GM10248 (cell line): ENCODE measurements at regions not wholly inside any gene's neighbourhood (a gene's known extent, or its start where the extent isn't known, plus 50 kb on each side); places are given as distances from the start of the nearest gene placed in this dataset.

Experiments
- CTCF ChIA-PET: fragments of 300-600 bp; sonication (Branson Sonifier 250); formaldehyde crosslinking; extraction: SDS; loops from one replicate; lab custom pipeline; 2021; ENCODE audit warnings: antibody characterized with exemption; lab: Yijun Ruan, JAX
- POLR2A ChIA-PET: fragments of 350-650 bp; sonication (Branson Sonifier 250); formaldehyde crosslinking; extraction: SDS; loops from one replicate; lab custom pipeline; 2020; ENCODE audit warnings: antibody characterized with exemption; lab: Yijun Ruan, JAX
- DNase-seq: peaks from one replicate; pipeline ENCODE4 v3.0.0; 2012; ENCODE audit errors: extremely low spot score
- TF ChIP-seq, protein P1 (sequence below): IDR thresholded peaks from 2 replicates; pipeline ENCODE4 v1.5.1; 2012; ENCODE audit warnings: mild to moderate bottlenecking, low read depth; ENCODE audit errors: extremely low read depth, missing control alignments, control extremely low read depth

DNA sequence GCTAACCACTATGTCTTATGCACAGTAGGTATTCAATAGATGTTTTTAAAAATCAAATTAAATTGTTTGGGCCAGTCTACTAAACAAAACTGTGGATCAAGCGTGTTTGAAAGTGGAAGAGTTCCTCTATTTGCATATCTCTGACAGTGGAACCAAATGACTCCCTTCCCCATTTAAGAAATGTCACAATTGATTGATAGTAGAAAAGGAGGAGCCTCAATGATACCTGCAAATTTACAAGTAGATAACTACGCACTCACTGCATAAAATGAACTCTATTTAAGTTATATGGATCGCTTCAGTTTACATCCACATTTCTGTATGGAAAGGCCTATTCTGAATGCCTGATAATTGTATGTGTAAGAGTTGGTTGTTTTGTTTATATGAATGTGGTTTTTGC, 163.3 kb upstream of the MTPN start:
- DNase-seq: no peak
- ChIA-PET POLR2A (no interaction called here), CTCF (interaction anchor here (1.4 to 3.5 kb wide), 2 partner anchors 16 to 25 kb away, joined by 3 to 17 read pairs; no protein-coding TSS in a partner anchor)
- TF ChIP-seq, protein P1, sequence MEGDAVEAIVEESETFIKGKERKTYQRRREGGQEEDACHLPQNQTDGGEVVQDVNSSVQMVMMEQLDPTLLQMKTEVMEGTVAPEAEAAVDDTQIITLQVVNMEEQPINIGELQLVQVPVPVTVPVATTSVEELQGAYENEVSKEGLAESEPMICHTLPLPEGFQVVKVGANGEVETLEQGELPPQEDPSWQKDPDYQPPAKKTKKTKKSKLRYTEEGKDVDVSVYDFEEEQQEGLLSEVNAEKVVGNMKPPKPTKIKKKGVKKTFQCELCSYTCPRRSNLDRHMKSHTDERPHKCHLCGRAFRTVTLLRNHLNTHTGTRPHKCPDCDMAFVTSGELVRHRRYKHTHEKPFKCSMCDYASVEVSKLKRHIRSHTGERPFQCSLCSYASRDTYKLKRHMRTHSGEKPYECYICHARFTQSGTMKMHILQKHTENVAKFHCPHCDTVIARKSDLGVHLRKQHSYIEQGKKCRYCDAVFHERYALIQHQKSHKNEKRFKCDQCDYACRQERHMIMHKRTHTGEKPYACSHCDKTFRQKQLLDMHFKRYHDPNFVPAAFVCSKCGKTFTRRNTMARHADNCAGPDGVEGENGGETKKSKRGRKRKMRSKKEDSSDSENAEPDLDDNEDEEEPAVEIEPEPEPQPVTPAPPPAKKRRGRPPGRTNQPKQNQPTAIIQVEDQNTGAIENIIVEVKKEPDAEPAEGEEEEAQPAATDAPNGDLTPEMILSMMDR: no peak

DNA sequence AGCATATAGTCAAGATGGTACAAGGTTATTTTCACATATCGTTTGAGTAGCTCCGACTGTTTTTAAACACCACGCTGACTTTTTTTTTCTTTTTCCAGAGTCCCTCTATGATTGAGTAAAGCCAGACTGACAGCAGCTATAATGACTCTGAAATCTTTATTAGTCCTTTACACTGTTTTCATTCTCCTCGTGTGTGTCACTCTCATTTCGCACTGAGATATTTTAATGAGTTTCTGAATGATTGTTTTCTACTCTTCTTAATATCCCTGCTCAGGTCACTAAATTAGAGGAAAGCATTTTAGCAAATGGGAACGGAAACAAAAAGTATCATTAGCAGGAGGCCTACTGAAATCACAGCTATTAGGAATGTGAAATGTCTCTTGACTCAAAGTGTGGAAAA, 162.3 kb upstream of the MTPN start:
- POLR2A ChIA-PET: no interaction called here
- DNase-seq: no peak
- CTCF ChIA-PET: interaction anchor here (1.4 to 3.5 kb wide), 2 partner anchors 17 to 24 kb away, joined by 3 to 17 read pairs; no protein-coding TSS in a partner anchor
- TF ChIP-seq, protein P1: no peak

DNA sequence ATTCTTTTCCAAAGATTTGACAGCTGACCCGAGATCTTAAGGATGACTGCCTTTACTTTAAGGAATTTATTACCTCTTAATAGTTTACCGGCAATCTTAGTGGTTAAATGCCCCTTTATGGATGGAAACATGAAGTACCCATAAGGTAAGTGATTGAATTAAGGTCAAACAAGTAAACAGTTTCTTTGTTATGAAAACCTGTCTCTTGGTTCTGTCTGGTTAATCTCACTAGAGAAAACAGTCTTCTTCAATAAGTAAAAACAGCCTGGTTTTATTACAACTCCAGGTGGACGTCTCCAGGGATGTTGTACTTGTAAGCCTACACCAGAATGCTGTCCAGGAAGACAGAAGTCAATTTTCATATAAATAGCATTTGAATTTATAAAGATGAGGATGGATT, 161.8 kb upstream of the MTPN start:
- ChIA-PET POLR2A (no interaction called here), CTCF (interaction anchor here (1.4 to 3.5 kb wide), 2 partner anchors 17 to 24 kb away, joined by 3 to 17 read pairs; no protein-coding TSS in a partner anchor)
- TF ChIP-seq, protein P1: no peak
- DNase-seq: no peak

DNA sequence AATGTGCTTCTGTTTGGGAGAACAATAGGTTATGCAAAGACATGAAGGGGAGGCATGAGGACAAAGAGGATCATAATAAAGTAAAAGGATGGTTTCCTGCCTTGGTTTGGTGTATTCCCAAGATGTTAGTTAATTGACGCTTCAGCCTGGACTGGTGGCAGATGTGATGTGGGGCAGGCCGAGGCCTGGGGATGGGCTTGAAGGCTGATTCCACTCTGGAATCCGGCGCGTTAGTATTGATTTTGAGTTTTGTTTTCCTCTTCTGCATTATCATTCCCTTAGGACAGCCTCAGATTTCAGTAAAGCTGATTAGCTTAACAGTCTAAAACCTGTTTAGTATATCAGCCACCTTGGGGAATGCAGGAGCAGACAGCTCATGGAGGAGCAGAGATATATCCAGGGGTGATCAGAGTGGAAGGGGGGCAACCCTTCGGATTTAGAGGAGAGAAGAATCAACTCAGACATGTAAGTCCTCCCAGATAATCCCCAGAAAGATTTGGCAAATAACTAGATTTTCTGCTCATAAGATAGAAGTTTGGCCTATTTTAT, 159.8 kb upstream of the MTPN start:
- CTCF ChIA-PET: interaction anchor here (3.5 kb wide), 1 partner anchor 22 kb away, joined by 17 read pairs; no protein-coding TSS in a partner anchor
- DNase-seq: no peak
- POLR2A ChIA-PET: no interaction called here
- TF ChIP-seq, protein P1: no peak

- POLR2A ChIA-PET: no interaction called here
- TF ChIP-seq, protein P1: no peak
- DNase-seq: no peak
- CTCF ChIA-PET: interaction anchor here (1.1 to 1.6 kb wide), 4 partner anchors 9 to 70 kb away, joined by 3 to 4 read pairs (median 4); no protein-coding TSS in a partner anchor
Observed at GRCh38 chr7:136134503-136134902, 157.3 kb upstream of the MTPN start.

DNA sequence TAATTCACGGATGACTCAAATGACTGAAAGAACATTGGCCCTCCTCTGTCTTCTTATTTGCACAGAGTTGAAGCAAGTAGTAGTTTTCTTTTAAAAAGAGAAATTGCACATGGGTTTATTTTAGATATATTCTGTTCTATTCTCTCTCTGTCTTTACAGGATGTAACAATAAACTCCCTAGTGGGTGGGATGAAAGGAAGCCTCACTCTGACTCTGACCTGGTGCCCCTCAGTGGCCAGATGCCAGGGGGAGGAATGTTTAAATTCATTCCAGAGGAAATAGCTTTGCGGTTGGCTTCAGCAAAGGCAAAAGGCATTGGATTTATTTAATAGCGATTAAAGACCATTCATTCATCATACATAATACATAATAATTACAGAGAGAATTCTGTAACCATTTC, 156.4 kb upstream of the MTPN start:
- ChIA-PET CTCF (interaction anchor here (1.1 to 1.6 kb wide), 4 partner anchors 8 to 69 kb away, joined by 3 to 4 read pairs (median 4); no protein-coding TSS in a partner anchor), POLR2A (no interaction called here)
- TF ChIP-seq, protein P1: no peak
- DNase-seq: no peak

- TF ChIP-seq, protein P1: no peak
- ChIA-PET CTCF (interaction anchor here (2.0 kb wide), 1 partner anchor 16 kb away, joined by 12 read pairs; no protein-coding TSS in a partner anchor), POLR2A (no interaction called here)
- no peak for DNase-seq
Observed at GRCh38 chr7:136131304-136131630, 154.1 kb upstream of the MTPN start.
